H9 (cell line): ENCODE measurements at regions not wholly inside any gene's neighbourhood (a gene's known extent, or its start where the extent isn't known, plus 50 kb on each side); places are given as distances from the start of the nearest gene placed in this dataset.

ENCODE experiments used
- DNase-seq: peaks from one replicate; pipeline ENCODE4 v3.0.0-alpha.2; 2017
- H2AFZ ChIP-seq: one replicate; pipeline ENCODE4 v1.6.1; 2013; ENCODE audit warnings: mild to moderate bottlenecking, low read length, control low read depth, moderate library complexity
- H2AK5ac ChIP-seq: 2 replicates; pipeline ENCODE4 v1.6.1; 2013; ENCODE audit warnings: low read length, control low read depth, mixed read lengths; ENCODE audit not compliant: insufficient read length
- H2BK120ac ChIP-seq: one replicate; pipeline ENCODE4 v1.6.1; 2013; ENCODE audit warnings: low read depth, mild to moderate bottlenecking, low read length, control low read depth, inconsistent platforms; ENCODE audit not compliant: poor library complexity, severe bottlenecking
- H2BK12ac ChIP-seq: 2 replicates; pipeline ENCODE4 v1.6.1; 2013; ENCODE audit warnings: low read length, control low read depth, mixed read lengths, low read depth; ENCODE audit not compliant: insufficient read length
- H2BK15ac ChIP-seq: 2 replicates; pipeline ENCODE4 v1.6.1; 2013; ENCODE audit warnings: low read depth, low read length, control low read depth
- H2BK20ac ChIP-seq: one replicate; pipeline ENCODE4 v1.6.1; 2013; ENCODE audit warnings: low read depth, mild to moderate bottlenecking, low read length, control low read depth, inconsistent platforms; ENCODE audit not compliant: poor library complexity, severe bottlenecking
- H2BK5ac ChIP-seq: 2 replicates; pipeline ENCODE4 v1.6.1; 2013; ENCODE audit warnings: low read length, control low read depth, mixed read lengths; ENCODE audit not compliant: insufficient read length
- H3K14ac ChIP-seq: 2 replicates; pipeline ENCODE4 v1.6.1; 2013; ENCODE audit warnings: low read length, control low read depth; ENCODE audit not compliant: insufficient read depth
- H3K18ac ChIP-seq: 2 replicates; pipeline ENCODE4 v1.6.1; 2013; ENCODE audit warnings: low read depth, mild to moderate bottlenecking, mixed read lengths, low read length, control low read depth; ENCODE audit not compliant: insufficient read length
- H3K23ac ChIP-seq: 2 replicates; pipeline ENCODE4 v1.6.1; 2013; ENCODE audit warnings: low read length, control low read depth, mixed read lengths, low read depth; ENCODE audit not compliant: insufficient read length
- H3K23me2 ChIP-seq: 2 replicates; pipeline ENCODE4 v1.6.1; 2013; ENCODE audit warnings: low read depth, mild to moderate bottlenecking, mixed read lengths, low read length, control low read depth; ENCODE audit not compliant: insufficient read length, poor library complexity, severe bottlenecking
- H3K27ac ChIP-seq: 2 replicates; pipeline ENCODE4 v1.5.1; 2013; ENCODE audit warnings: low read length, control low read depth, mixed read lengths, low read depth; ENCODE audit not compliant: insufficient read length
- H3K27me3 ChIP-seq: 2 replicates; pipeline ENCODE4 v1.6.1; 2013; ENCODE audit warnings: low read length, control low read depth, inconsistent platforms; ENCODE audit not compliant: insufficient read depth
- H3K4ac ChIP-seq: 2 replicates; pipeline ENCODE4 v1.6.1; 2013; ENCODE audit warnings: low read depth, mild to moderate bottlenecking, control low read depth, inconsistent platforms, low read length, moderate library complexity
- H3K4me1 ChIP-seq: 2 replicates; pipeline ENCODE4 v1.6.1; 2013; ENCODE audit warnings: low read length, control low read depth, inconsistent platforms; ENCODE audit not compliant: insufficient read depth
- H3K4me2 ChIP-seq: 2 replicates; pipeline ENCODE4 v1.6.1; 2013; ENCODE audit warnings: low read length, control low read depth, mixed read lengths; ENCODE audit not compliant: insufficient read length, insufficient read depth
- H3K56ac ChIP-seq: 2 replicates; pipeline ENCODE4 v1.6.1; 2013; ENCODE audit warnings: low read depth, mild to moderate bottlenecking, mixed read lengths, low read length, control low read depth; ENCODE audit not compliant: insufficient read length
- H3K79me1 ChIP-seq: 2 replicates; pipeline ENCODE4 v1.6.1; 2013; ENCODE audit warnings: low read depth, mild to moderate bottlenecking, moderate library complexity, low read length, control low read depth, inconsistent platforms; ENCODE audit not compliant: insufficient read depth, poor library complexity, severe bottlenecking
- H3K79me2 ChIP-seq: 2 replicates; pipeline ENCODE4 v1.6.1; 2013; ENCODE audit warnings: low read length, control low read depth, inconsistent platforms; ENCODE audit not compliant: insufficient read depth
- H3K9ac ChIP-seq: 2 replicates; pipeline ENCODE4 v1.6.1; 2013; ENCODE audit warnings: low read length, control low read depth, mixed read lengths; ENCODE audit not compliant: insufficient read length; ENCODE audit errors: extremely low read depth
- H3K9me3 ChIP-seq: one replicate; pipeline ENCODE4 v1.6.1; 2013; ENCODE audit warnings: low read depth, low read length, inconsistent platforms; ENCODE audit not compliant: control insufficient read depth
- H3T11ph ChIP-seq: one replicate; pipeline ENCODE4 v1.6.1; 2013; ENCODE audit warnings: mild to moderate bottlenecking, low read length, control low read depth, inconsistent platforms
- H4K20me1 ChIP-seq: one replicate; pipeline ENCODE4 v1.6.1; 2013; ENCODE audit not compliant: control insufficient read depth, insufficient read length, insufficient read depth
- H4K5ac ChIP-seq: 2 replicates; pipeline ENCODE4 v1.6.1; 2013; ENCODE audit warnings: low read depth, mild to moderate bottlenecking, mixed read lengths, low read length, control low read depth; ENCODE audit not compliant: insufficient read length
- H4K8ac ChIP-seq: replicated peaks from 2 replicates; pipeline ENCODE4 v1.6.1; 2013; ENCODE audit warnings: low read length, control low read depth, mixed read lengths, low read depth; ENCODE audit not compliant: insufficient read length
- H4K91ac ChIP-seq: 2 replicates; pipeline ENCODE4 v1.6.1; 2013; ENCODE audit warnings: low read depth, mild to moderate bottlenecking, moderate library complexity, mixed read lengths, low read length, control low read depth; ENCODE audit not compliant: insufficient read length
- H3K27ac Mint-ChIP-seq, 3 experiments: 2 replicates in 2 of 3; 3 replicates in 1 of 3; pipeline ENCODE4 v1.8.0; 2020 to 2021; ENCODE audit warnings: mixed read lengths in 3 of 3, mild to moderate bottlenecking in 1 of 3, moderate library complexity in 1 of 3
- H3K27me3 Mint-ChIP-seq: 2 replicates; pipeline ENCODE4 v1.8.0; 2021; ENCODE audit warnings: low read depth, mild to moderate bottlenecking, moderate library complexity, mixed read lengths
- H3K36me3 Mint-ChIP-seq, 3 experiments: 2 replicates in 2 of 3; 3 replicates in 1 of 3; pipeline ENCODE4 v1.8.0; 2020 to 2021; ENCODE audit warnings: low read depth in 3 of 3, mixed read lengths in 3 of 3; ENCODE audit not compliant: insufficient read depth in 1 of 3
- H3K4me1 Mint-ChIP-seq, 2 experiments: 2 replicates each; pipeline ENCODE4 v1.8.0; 2020; ENCODE audit warnings: mixed read lengths in 2 of 2
- H3K4me3 Mint-ChIP-seq, 2 experiments: 2 replicates in 1 of 2; 3 replicates in 1 of 2; pipeline ENCODE4 v1.8.0; 2020 to 2021; ENCODE audit warnings: mild to moderate bottlenecking in 2 of 2, mixed read lengths in 2 of 2, moderate library complexity in 1 of 2
- H3K9me3 Mint-ChIP-seq, 2 experiments: 2 replicates in 1 of 2; 3 replicates in 1 of 2; pipeline ENCODE4 v1.8.0; 2020; ENCODE audit warnings: mild to moderate bottlenecking in 2 of 2, mixed read lengths in 2 of 2, moderate library complexity in 1 of 2
- CTCF ChIP-seq: fragments of 200-600 bp; sonication (generic); conservative IDR thresholded peaks from 3 replicates; pipeline ENCODE4 v1.8.0; 2021; ENCODE audit warnings: antibody characterized with exemption, mild to moderate bottlenecking
- WGBS: extraction: QIAGEN DNeasy Blood & Tissue Kit; methylation state at CpG from one replicate; pipeline ENCODE4 v1.1.7; 2013; ENCODE audit warnings: missing lambda C conversion rate, low lambda C conversion rate, mixed read lengths; ENCODE audit not compliant: insufficient read length; ENCODE audit errors: extremely low coverage; 5-methylcytosine and 5-hydroxymethylcytosine counted together

GRCh38 chr6:77322604-77323003 lies 140.7 kb downstream of the HTR1B start:
- no peak overlapping the region for H3T11ph ChIP-seq
- H3K27me3 ChIP-seq = no peaks in the 10 kb centered on the region
- H3K79me1 ChIP-seq = no peaks in the 10 kb centered on the region
- no peak overlapping the region for H3K4ac ChIP-seq
- no peaks in the 10 kb centered on the region for H3K9me3 ChIP-seq
- no peak overlapping the region for H3K27ac ChIP-seq
- DNase-seq = no peak
- no peak overlapping the region for H2BK15ac ChIP-seq
- Mint-ChIP-seq H3K27me3 (no peaks in the 10 kb centered on the region), H3K4me3 (no peak overlapping the region), H3K9me3 (no peaks in the 10 kb centered on the region), H3K27ac (no peak overlapping the region), H3K36me3 (no peaks in the 10 kb centered on the region), H3K4me1 (peaks cover 5 to 6% of the 10 kb centered on the region in 2 experiments)
- TF ChIP-seq CTCF = no peak
- no peak overlapping the region for H2AFZ ChIP-seq
- H3K9ac ChIP-seq = no peak overlapping the region
- H4K91ac ChIP-seq = no peak overlapping the region
- H2BK120ac ChIP-seq = no peak overlapping the region
- no peak overlapping the region for H3K23ac ChIP-seq
- no peaks in the 10 kb centered on the region for H4K20me1 ChIP-seq
- whole genome bisulfite sequencing = no CpG with 5 or more reads among the region's 3 CpGs
- H3K18ac ChIP-seq = no peak overlapping the region
- no peak overlapping the region for H2BK5ac ChIP-seq
- no peak overlapping the region for H4K5ac ChIP-seq
- no peaks in the 10 kb centered on the region; the same call in 1 of the 2 replicates for H3K4me1 ChIP-seq
- no peak overlapping the region for H3K14ac ChIP-seq
- no peak overlapping the region for H3K4me2 ChIP-seq
- H2BK12ac ChIP-seq = no peak overlapping the region
- no peak overlapping the region for H3K56ac ChIP-seq
- no peaks in the 10 kb centered on the region for H3K23me2 ChIP-seq
- no peak overlapping the region for H2AK5ac ChIP-seq
- no peak overlapping the region for H4K8ac ChIP-seq
- H3K79me2 ChIP-seq = no peaks in the 10 kb centered on the region
- no peak overlapping the region for H2BK20ac ChIP-seq
